Sigmoid colon (tissue), 4 donors: ENCODE measurements at regions not wholly inside any gene's neighbourhood (a gene's known extent, or its start where the extent isn't known, plus 50 kb on each side); places are given as distances from the start of the nearest gene placed in this dataset.

Experiments used
- POLR2A ChIP-seq, 2 donors: fragments of 450-650 bp; IDR thresholded peaks; one replicate each; pipeline ENCODE4 v1.6.1; 2016; ENCODE audit warnings: antibody characterized with exemption in 2 of 2, mild to moderate bottlenecking in 2 of 2, moderate library complexity in 2 of 2
- POLR2AphosphoS5 ChIP-seq, 4 donors: sonication (generic); formaldehyde crosslinking; IDR thresholded peaks; one replicate each; pipeline ENCODE4 v1.6.1; 2017; ENCODE audit warnings: antibody characterized with exemption in 4 of 4
- TF ChIP-seq, protein P1 (sequence below), 4 experiments: fragments of 450-650 bp in 3 of 4; fragments of 200-600 bp in 1 of 4; IDR thresholded peaks; one replicate each; pipeline ENCODE4 v1.5.1; 2016 to 2019; ENCODE audit warnings: antibody characterized with exemption in 4 of 4, mild to moderate bottlenecking in 3 of 4, moderate library complexity in 2 of 4

GRCh38 chr4:24212642-24213041 lies 322.8 kb upstream of the PPARGC1A start:
- TF ChIP-seq, protein P1, sequence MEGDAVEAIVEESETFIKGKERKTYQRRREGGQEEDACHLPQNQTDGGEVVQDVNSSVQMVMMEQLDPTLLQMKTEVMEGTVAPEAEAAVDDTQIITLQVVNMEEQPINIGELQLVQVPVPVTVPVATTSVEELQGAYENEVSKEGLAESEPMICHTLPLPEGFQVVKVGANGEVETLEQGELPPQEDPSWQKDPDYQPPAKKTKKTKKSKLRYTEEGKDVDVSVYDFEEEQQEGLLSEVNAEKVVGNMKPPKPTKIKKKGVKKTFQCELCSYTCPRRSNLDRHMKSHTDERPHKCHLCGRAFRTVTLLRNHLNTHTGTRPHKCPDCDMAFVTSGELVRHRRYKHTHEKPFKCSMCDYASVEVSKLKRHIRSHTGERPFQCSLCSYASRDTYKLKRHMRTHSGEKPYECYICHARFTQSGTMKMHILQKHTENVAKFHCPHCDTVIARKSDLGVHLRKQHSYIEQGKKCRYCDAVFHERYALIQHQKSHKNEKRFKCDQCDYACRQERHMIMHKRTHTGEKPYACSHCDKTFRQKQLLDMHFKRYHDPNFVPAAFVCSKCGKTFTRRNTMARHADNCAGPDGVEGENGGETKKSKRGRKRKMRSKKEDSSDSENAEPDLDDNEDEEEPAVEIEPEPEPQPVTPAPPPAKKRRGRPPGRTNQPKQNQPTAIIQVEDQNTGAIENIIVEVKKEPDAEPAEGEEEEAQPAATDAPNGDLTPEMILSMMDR (IDR thresholded peaks at IDR 0.05) = no peak
- TF ChIP-seq POLR2A (IDR thresholded peaks at IDR 0.05) (no peak), POLR2AphosphoS5 (IDR thresholded peaks at IDR 0.05) (no peak)
